Epithelial cell of prostate (primary cell): ENCODE measurements at regions not wholly inside any gene's neighbourhood (a gene's known extent, or its start where the extent isn't known, plus 50 kb on each side); places are given as distances from the start of the nearest gene placed in this dataset.
"Not testable (repeated sequence)": the region's sequence is repeated elsewhere in the genome, so short reads cannot be mapped to it uniquely, and the experiment has no call there.

Source experiments
- DNase-seq: peaks from one replicate; pipeline ENCODE4 v3.0.0-alpha.2; 2011; ENCODE audit warnings: low read depth, low spot score
- H3K27ac ChIP-seq: fragments of 450-650 bp; 2 replicates; pipeline ENCODE4 v1.5.1; 2017; ENCODE audit warnings: mild to moderate bottlenecking

DNA sequence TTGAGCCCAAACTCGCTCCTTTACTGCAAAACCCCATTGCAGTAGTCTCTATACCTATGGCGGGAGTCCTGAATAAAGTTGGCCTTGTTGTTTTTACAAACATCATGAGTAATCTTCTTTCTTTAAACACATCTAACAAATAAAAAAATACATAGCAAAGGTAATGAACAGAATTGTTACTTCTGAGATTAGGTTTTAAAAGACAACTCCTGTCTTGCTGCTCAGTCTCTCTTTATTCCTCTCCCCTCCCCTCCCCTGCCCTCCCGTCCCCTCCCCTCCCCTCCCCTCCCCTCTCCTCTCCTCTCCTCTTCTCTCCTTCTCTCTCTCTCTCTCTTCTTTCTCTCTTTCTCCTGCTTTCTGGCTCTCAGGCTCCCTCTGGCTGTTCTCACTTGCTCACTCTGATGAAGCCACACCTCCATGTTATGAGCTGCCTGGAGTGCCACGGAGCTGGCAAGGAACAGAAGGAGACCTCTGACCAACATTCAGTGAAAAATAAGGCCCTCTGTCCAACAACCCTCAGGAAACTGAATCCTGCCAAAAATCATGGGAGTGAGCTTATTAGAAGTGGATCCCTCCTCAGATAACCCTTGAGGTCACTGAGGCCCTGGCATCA lies 300.7 kb upstream of the MIR17HG start:
- no peak overlapping the region for H3K27ac ChIP-seq
- DNase-seq = no peak

DNA sequence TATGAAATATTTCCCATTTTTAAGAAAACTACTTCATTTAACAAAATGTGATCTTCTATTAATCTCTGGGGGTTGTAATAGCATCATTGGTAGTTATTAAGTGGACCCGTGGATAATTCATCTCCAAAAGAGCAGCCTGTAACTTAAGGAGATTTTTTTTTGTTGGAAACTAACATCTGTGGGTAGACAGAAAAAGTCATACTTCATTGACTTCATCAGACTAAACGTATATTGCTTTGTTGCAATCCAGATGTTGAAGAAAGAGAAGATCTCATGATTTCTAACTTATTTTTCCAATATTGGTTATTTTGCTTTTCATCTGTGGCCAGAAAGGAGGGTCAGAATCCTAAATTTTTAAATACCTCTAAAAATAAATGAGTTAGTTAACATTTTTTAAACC lies 296.5 kb upstream of the MIR17HG start:
- H3K27ac ChIP-seq = no peak overlapping the region

DNA sequence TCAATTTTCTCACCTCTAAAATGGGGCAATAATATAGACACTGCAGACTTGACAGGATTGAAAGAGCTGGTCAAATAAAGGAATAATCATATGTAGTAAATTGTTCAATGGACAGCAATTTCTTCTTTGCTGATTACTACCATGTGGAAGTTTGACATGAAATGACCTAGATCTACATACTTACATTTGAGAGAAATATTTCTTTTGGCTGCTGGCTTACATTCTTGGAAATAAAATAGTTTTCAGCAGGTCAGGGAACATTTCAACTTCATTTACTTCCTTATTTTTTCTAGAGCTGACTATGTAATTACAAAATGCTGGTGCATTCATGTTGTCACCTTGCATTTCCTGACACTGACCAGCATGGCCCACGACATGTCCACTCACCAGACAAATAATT lies 294.6 kb upstream of the MIR17HG start:
- no peak overlapping the region for H3K27ac ChIP-seq
- DNase-seq = no peak

More for the DNA sequence above, 296.5 kb upstream of the MIR17HG start:
- DNase-seq = no peak

DNA sequence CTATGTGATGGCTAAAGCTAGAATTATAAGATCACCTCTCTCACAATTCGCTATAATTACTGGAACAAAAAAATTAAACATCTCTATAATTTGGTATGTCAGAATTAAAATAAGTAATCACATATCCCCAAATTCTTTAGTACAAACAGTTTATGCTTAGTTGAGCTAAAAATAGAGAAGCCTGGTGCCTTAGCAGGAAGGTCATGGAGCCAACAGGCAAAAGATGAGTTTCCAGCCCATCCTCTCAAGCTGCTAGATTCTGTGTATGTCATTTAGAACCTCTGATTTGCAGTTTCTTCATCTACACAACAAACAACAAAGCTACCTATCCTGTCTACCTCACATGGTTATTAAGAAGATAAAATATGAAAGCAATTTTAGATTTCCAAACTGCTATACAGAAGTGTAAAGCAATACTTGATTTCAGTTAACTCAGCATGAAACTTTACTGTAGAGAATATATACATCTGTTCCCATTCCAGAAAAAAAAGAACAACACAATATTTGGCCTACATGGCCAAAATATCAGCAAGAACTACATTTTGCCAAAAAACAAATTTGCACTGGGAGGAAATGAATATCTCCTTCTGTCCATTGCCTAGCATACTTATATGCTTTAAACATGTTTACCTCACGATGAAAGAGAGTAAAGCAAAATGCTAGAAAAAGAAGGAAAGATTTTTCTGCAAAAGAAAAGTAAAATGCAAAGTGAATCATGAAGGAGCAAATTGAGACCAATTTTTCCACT lies 294.0 kb upstream of the MIR17HG start:
- no peak for DNase-seq
- no peak overlapping the region for H3K27ac ChIP-seq

DNA sequence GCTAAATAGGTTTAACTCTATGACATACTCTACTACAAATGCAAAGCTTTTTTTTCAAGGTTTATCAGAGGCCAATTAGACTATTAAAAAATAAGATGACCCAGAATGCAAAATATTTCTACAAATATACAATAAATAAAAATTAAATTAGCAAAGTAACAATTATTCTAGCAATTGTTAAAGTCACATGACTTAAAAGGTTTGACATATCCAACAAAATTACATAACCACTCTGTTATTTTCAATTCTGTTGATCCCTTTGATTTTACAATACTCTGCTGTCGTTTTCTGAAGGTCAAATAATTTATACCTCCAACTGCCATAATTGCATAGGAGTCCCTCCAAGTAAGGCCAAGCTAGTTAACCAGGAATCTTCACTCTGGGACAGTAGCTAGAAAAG lies 292.6 kb upstream of the MIR17HG start:
- no peak overlapping the region for H3K27ac ChIP-seq
- DNase-seq = no peak

DNA sequence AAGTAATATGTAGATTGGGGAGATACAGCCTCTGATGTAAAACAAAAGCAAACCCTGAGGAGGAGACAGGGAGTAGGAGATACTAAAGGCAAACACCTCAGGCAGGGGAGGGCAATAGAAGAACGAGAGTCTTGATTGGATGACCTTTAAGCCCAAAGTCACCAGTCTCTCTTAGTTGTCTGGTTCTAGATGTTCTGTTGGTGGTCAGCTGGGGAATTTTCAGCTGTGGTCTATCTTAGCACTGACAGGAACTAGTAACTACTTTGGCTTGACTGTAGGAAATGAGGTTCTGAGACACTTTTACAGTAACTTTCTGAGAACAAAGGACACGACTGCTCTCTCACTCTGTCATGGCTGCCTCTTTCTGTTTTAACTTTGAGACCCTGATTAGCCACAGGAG lies 290.7 kb upstream of the MIR17HG start:
- H3K27ac ChIP-seq = no peak overlapping the region
- no peak for DNase-seq

DNA sequence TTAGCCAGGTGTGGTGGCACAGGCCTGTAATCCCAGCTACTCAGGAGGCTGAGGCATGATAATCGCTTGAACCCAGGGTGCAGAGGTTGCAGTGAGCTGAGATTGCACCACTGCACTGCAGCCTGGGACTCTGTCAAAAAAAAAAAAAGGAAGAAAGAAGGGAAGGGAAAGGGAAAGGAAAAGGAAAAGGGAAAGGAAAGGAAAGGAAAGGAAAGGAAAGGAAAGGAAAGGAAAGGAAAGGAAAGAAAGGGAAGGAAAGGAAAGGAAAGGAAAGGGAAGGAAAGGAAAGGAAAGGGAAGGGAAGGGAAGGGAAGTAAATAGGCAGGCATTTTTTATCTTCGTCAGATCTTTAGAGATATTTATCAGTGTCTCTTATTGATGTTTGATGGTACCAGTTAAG lies 290.0 kb upstream of the MIR17HG start:
- H3K27ac ChIP-seq = not testable (repeated sequence)

DNA sequence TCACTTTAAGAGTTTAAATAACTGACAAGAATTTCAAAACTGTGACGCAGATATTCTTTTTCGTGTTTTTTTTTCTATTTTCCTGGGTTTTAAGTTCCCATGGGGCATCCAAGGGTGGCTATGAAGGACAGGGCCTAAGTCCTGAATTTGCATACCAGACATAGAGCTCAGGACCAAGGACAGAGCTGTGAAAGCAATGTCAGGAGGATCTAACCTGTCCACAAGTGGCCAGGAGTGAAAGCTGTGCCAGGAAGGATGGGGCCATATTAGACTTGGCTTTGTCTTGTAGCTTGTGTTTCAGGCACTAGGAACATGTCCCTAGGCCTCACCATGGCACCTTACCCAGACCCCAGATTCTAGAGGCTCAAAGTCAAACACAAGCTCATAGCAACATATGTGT lies 289.4 kb upstream of the MIR17HG start:
- no peak for DNase-seq
- H3K27ac ChIP-seq = no peak overlapping the region

More for the DNA sequence above, 290.0 kb upstream of the MIR17HG start:
- not testable (repeated sequence) for DNase-seq

DNA sequence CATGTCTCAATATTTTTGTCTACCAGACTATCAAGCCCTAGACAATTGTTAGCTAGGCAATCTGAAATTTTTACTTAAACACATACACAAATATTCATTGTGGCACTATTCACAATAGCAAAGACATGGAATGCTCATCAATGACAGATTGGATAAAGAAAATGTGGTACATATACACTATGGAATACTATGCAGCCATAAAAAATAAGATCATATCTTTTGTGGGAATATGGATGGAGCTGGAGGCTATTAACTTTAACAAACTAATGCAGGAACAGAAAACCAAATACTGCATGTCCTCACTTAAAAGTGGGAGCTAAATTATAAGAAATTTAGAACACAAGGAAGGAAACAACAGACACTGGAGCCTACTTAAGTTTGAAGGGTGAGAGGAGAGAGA lies 288.6 kb upstream of the MIR17HG start:
- DNase-seq = no peak
- no peak overlapping the region for H3K27ac ChIP-seq

DNA sequence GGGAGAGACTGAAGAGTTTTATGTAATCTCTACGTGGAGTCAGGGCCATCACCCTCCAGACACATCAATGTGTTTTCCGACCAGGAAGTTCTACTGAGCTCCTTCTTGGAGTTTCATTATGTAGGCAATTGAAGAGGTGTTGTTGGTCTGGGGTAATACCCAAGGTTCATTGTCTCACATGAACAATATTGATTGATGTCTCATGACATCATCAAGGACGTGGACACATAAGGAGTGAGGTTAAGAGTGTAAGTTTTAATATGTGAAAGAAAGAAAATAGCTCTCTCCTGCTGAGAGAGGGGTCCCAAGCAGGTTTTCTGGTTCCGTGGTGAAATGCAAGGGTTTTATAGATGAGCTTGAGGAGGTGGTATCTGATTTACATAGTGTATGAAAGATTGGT lies 280.7 kb upstream of the MIR17HG start:
- no peak overlapping the region for H3K27ac ChIP-seq
- no peak for DNase-seq

DNA sequence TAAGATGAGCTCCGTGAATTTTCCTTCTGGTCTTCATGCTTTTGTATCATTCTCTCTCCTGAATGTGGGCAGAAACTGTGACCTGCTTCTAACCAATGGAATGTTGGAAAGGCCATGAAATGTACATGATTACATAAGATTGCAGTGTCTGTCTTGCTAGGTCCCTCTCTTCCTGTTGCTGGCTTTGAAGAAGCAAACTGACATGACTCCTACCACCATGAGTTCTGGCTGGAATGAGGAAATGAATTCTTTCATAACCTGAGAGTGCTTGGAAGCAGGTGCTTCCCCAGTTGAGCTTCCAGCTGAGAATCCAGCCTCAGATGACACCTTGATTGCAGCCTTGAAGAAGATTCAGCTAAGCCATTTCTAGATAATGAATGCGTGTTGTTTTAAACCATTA lies 275.0 kb upstream of the MIR17HG start:
- no peak overlapping the region for H3K27ac ChIP-seq
- DNase-seq = no peak

DNA sequence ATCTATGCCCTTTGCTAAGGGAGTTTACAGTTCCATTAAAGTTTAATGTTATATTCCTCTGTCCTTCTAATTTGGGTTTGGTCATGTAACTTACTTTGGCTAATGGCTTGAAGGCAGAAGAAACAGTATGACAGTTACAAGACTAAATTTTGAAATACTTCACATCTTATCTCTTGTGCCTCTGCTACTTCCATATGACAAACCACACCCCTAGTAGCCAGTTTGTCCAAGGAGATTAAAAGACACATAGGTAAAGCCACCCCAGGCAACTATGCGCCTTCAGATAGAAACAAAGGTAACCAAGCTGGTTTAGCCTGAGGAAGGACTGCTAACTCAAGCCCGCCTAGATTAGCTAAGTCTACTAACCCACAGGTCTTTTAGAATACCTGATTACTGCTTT lies 273.4 kb upstream of the MIR17HG start:
- DNase-seq = no peak

DNA sequence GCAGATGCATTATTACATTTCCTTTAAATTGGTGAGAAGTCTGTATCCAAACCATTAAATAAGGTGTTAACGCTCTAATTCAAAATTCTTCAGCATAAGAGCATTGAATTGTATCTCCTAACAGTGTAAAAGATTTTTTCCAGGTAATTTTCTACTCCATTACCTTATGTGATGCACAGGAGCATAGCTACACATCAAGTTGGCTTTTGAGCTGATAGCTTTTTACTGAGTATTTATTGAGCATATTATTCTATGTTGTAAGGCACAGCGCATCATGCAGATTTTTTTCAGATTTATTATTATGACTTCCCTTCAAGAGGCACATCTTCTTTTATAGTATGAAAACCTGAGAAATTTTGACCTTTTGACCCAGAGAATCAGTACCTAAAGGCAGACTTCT lies 270.7 kb upstream of the MIR17HG start:
- no peak for DNase-seq
- H3K27ac ChIP-seq = no peak overlapping the region

More for the DNA sequence above, 273.4 kb upstream of the MIR17HG start:
- H3K27ac ChIP-seq = no peak overlapping the region

DNA sequence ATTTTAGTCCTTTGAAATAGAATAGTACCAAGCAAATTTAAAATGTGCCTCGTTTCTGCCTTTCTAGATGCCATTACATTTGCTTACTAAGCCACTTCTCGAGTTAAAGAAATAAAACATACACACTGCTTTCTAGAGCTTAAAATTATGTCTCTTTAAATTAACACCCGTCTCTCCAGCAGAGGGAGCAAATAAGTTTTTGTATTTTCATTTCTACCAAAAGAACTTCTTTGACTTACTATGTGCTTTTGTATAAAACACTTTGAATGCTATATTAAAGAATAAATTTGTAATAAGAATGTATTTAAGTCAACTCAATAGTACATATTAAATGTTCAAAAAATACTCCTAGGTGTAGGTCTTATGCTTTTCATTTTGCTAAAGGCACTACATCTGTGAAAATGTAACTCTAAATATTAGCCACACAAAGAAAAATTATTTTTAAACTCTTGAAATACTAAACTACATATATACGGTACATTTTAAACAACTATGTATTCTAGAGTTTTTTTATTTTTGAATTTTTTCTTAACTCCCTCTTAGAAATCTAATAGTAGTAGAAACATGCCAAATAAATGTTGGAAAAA lies 269.3 kb upstream of the MIR17HG start:
- no peak overlapping the region for H3K27ac ChIP-seq
- no peak for DNase-seq

DNA sequence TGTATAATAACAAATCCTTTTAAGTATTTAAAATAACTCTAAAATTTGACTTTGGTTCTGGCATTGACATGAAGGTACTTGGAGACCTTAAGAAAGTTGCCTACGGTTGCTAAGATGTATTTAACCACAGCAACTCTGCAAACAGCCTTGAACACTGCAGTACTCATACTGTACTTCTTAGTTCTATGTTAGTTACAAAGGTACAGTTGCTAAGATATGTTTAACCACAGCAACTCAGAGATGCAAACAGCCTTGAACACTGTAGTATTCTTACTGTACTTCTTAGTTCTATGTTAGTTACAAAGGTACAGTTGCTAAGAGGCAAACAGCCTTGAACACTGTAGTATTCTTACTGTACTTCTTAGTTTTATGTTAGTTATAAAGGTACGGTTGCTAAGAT lies 268.3 kb upstream of the MIR17HG start:
- H3K27ac ChIP-seq = no peak overlapping the region
- DNase-seq = no peak

DNA sequence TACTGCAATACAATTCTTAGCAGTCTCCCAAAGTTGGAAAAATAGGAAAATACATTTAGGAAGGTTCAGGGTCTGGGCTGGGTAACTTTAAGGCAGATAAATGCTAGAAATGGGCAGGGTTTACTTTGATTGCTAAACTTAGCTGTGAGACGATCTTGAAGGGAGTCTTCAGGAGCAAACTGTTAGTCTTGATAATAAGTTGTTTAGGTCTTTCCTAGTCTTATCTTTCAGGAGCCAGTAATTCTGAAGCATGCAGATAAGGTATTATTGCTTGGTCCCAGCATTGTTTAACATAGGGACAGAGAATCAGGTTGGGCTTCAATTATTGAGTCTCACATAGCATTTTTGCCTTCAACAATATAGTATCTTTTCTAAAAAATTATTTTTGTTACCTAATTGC lies 262.4 kb upstream of the MIR17HG start:
- no peak overlapping the region for H3K27ac ChIP-seq

DNA sequence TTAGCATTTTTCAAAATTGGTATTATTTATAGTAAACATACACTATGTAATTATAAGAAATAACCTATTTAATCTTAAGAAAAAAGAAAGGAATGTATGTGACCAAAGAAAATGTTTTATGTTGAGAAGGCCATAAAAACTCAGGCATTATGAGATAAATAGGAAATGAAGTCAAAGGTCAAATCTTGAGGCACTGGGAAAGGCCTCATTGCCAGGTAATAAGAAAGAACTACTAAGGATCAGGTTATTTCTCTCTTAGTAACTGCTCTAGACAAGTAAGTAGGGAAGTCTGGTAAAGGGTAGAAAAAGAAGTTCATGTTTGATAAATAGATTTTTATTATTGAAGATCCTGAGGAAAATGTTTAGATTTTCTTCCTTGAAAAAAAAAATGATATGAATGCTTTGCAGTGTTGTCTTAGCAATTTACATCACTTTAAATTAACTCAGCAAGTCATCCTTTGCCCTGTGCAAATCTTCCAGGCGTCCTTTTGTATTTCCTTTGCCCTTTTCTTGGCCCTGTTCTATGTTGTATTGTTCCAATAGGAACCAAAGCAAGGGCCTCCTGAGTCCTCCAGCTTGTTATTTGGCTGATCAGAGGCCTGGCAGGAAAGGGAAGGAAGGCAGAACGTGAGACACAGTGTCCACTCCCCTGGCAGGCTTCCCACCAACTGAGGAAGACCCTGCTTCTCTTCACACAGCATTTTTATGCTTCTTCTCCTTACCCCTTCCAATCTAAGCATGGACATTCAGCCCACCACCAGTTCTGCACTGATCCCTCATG lies 260.4 kb upstream of the MIR17HG start:
- H3K27ac ChIP-seq = no peak overlapping the region
- DNase-seq = no peak

More for the DNA sequence above, 262.4 kb upstream of the MIR17HG start:
- DNase-seq = no peak

DNA sequence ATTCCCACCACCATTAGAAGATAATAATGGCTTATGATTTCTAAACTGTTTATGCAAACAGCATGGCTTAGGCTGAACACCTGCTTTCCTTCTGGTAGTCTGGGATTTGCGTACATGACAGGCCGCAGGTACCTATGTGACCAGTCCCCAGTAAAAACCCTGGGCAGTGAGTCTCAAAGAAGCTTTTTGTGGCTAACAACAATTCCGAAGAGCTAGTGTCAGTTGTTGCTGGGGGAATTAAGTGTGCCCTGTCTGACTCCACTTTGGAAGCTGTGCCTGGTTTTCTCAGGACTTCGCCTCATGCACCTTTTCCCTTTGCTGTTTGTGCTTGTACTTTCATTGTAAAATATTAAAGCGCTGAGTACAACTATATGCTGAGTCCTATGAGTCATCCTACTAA lies 250.2 kb upstream of the MIR17HG start:
- DNase-seq = no peak
- H3K27ac ChIP-seq = no peak overlapping the region

DNA sequence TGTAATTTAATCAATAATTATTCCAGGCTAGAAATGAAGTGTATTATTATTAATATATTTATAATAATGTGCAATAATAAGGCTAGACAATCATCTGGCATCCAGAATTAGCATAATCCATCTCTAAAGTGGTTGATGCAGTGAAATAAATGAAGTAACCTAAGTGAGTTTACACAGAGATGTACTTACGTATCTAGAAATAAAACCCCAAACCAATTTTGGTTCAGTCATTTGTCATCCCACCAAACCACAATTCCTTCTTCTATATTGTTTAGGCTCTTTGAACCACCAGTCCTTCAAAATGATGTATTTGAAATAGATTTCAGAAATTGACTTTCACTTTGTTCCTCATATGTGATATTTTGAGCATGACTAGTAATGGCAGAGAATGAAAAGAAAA lies 247.6 kb upstream of the MIR17HG start:
- no peak for DNase-seq
- no peak overlapping the region for H3K27ac ChIP-seq

DNA sequence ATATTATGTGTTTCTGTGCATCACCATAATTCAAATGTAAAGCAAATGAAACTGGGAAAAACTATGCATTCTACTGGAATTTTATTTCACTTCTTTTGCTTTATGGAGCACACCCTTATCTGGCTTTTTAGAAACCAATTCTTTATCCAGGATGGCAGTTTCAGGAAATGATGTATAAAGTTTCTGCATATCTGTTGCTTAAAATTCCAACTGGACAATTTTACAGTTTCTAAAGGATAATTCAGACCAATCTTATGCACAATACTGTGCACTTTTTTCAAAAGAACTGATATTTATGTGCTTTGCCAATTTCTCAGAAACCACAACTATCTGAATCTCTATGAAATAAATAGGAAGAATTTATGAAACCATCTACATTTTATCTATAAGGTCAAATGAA lies 246.5 kb upstream of the MIR17HG start:
- H3K27ac ChIP-seq = no peak overlapping the region
- DNase-seq = no peak

DNA sequence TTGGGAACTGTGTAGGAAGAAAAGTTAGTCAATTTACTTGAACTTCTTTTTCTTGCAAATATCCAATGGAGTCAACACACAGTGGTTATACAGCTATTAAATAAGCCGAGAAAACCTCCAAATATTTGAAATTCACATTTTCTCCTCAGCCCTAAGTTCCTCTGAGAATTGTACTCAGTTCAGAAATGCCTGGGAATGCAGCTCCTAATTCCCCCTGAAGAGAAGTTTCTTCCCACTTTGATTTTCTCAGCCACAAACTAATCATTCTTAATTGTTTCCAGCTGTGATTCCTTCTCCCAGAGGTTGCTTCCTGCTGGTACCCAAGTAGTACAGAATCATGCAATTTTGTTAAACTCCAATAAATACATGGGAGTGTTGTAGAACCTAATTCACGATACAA lies 246.1 kb upstream of the MIR17HG start:
- no peak for DNase-seq

More for the DNA sequence above, 246.1 kb upstream of the MIR17HG start:
- no peak overlapping the region for H3K27ac ChIP-seq
